ENCODE measurements at regions not wholly inside any gene's neighbourhood (a gene's known extent, or its start where the extent isn't known, plus 50 kb on each side); places are given as distances from the start of the nearest gene placed in this dataset.

DNA sequence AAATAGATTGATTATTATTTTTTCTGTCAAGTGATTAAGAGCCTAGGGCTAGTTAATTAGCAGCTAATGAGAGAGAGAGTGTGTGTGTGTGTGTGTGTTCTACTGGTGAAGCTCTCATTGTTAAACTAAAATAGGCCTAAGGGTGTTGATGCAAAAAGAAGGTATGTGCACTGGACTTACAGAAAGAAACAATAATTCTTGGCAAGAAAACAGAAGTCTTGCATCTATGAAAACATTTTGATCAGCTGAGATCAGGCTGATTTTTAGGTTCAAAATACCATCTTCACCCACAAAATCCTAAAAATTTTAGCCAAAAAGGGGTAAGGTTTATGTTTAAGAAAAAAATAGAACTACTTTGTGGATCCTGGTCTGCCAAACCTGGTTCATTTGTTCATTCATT lies 106.5 kb downstream of the POSTN start:
- TF ChIP-seq, protein P1, sequence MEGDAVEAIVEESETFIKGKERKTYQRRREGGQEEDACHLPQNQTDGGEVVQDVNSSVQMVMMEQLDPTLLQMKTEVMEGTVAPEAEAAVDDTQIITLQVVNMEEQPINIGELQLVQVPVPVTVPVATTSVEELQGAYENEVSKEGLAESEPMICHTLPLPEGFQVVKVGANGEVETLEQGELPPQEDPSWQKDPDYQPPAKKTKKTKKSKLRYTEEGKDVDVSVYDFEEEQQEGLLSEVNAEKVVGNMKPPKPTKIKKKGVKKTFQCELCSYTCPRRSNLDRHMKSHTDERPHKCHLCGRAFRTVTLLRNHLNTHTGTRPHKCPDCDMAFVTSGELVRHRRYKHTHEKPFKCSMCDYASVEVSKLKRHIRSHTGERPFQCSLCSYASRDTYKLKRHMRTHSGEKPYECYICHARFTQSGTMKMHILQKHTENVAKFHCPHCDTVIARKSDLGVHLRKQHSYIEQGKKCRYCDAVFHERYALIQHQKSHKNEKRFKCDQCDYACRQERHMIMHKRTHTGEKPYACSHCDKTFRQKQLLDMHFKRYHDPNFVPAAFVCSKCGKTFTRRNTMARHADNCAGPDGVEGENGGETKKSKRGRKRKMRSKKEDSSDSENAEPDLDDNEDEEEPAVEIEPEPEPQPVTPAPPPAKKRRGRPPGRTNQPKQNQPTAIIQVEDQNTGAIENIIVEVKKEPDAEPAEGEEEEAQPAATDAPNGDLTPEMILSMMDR (IDR thresholded peaks at IDR 0.05 in 2 of 3, conservative IDR thresholded peaks at IDR 0.05 in 1 of 3; ENCODE audit: borderline replicate concordance in 1 of 3, insufficient read depth in 1 of 3, low read depth in 2 of 3, low read length in 2 of 3) = no peak
- TF ChIP-seq EZH2 (IDR thresholded peaks at IDR 0.05) = no peak
- no peak for TF ChIP-seq POLR2A (IDR thresholded peaks at IDR 0.05; ENCODE audit: borderline replicate concordance, extremely low read depth, insufficient read depth, insufficient read length)

All from HCT116 (cell line).